Adrenal gland (tissue), 5 donors: ENCODE measurements at regions not wholly inside any gene's neighbourhood (a gene's known extent, or its start where the extent isn't known, plus 50 kb on each side); places are given as distances from the start of the nearest gene placed in this dataset.
A peak's percentile ranks its signal among the peaks of the same experiment; 100 is the strongest.

ENCODE experiments used
- CTCF ChIP-seq, 6 experiments: fragments of 450-650 bp in 4 of 6; fragments of 200-600 bp in 2 of 6; sonication (generic) in 1 of 6; IDR thresholded peaks; 1 replicate in 5 of 6; 2 replicates in 1 of 6; pipeline versions ENCODE4 v1.5.1 to v1.8.0; 2016 to 2021; ENCODE audit warnings: antibody characterized with exemption in 6 of 6, mild to moderate bottlenecking in 2 of 6, moderate library complexity in 1 of 6
- POLR2A ChIP-seq, 2 donors: fragments of 450-650 bp; IDR thresholded peaks; one replicate each; pipeline ENCODE4 v1.6.1; 2017; ENCODE audit warnings: antibody characterized with exemption in 2 of 2, mild to moderate bottlenecking in 2 of 2, moderate library complexity in 1 of 2
- donor health status: DM: no; HTN: no; CAD: no.

- TF ChIP-seq CTCF (IDR thresholded peaks at IDR 0.05), result peak; percentile 48 to 75 (median 61)
- no peak for TF ChIP-seq POLR2A (IDR thresholded peaks at IDR 0.05)
These were observed 485.3 kb upstream of the PTBP2 start for GRCh38 chr1:96236156-96236739.
